Panc1 (cell line): ENCODE measurements at regions not wholly inside any gene's neighbourhood (a gene's known extent, or its start where the extent isn't known, plus 50 kb on each side); places are given as distances from the start of the nearest gene placed in this dataset.

Experiments used
- ATAC-seq: fragments of 200-7000 bp; cut with Tn5 transposase; 2 replicates; pipeline ENCODE4 v1.9.1; 2020; ENCODE audit warnings: mild to moderate bottlenecking, moderate library complexity
- BruUV-seq: library from RNA; stranded (reverse); fragments of 400-500 nt; replicated peaks from 2 replicates; lab custom pipeline; 2021; lab: Mats Ljungman, UMichigan
- CTCF ChIA-PET: fragments of 300-600 bp; sonication (Branson Sonifier 250); formaldehyde crosslinking; loops from one replicate; lab custom pipeline; 2022; ENCODE audit warnings: antibody characterized with exemption; lab: Charles Lee
- POLR2A ChIA-PET: fragments of 300-600 bp; sonication (Branson Sonifier 250); formaldehyde crosslinking; loops from one replicate; lab custom pipeline; 2022; ENCODE audit warnings: antibody characterized with exemption; lab: Charles Lee
- DNase-seq: peaks from one replicate; pipeline ENCODE4 v3.0.0-alpha.2; 2010; ENCODE audit warnings: low read depth, low spot score
- H3K27ac ChIP-seq: 2 replicates; pipeline ENCODE4 v1.5.1; 2011; ENCODE audit warnings: mild to moderate bottlenecking, low read length, inconsistent platforms
- H3K27me3 ChIP-seq: fragments of 200-500 bp; sonication (Bioruptor generic); 2 replicates; pipeline ENCODE4 v1.6.0; 2014; ENCODE audit warnings: low read length, inconsistent platforms; ENCODE audit not compliant: control insufficient read depth, insufficient read depth
- H3K36me3 ChIP-seq: fragments of 200-500 bp; sonication (Bioruptor generic); 2 replicates; pipeline ENCODE4 v1.5.1; 2014; ENCODE audit warnings: inconsistent platforms, mild to moderate bottlenecking, low read length, moderate library complexity; ENCODE audit not compliant: control insufficient read depth, insufficient read depth
- H3K4me1 ChIP-seq: 2 replicates; pipeline ENCODE4 v1.5.1; 2011; ENCODE audit warnings: inconsistent platforms, mild to moderate bottlenecking, low read length, moderate library complexity; ENCODE audit not compliant: control insufficient read depth, insufficient read depth
- H3K4me3 ChIP-seq, 2 experiments: 2 replicates each; pipeline ENCODE4 v1.5.1; 2011 to 2012; ENCODE audit warnings: low read depth in 2 of 2, low read length in 2 of 2, mild to moderate bottlenecking in 2 of 2, inconsistent platforms in 1 of 2, moderate library complexity in 1 of 2
- H3K9me3 ChIP-seq: fragments of 200-500 bp; sonication (Bioruptor generic); 2 replicates; pipeline ENCODE4 v1.5.1; 2014; ENCODE audit warnings: low read depth, mild to moderate bottlenecking, inconsistent platforms, low read length, moderate library complexity; ENCODE audit not compliant: control insufficient read depth, insufficient read depth
- POLR2AphosphoS5 ChIP-seq: IDR thresholded peaks from 2 replicates; pipeline ENCODE4 v1.6.1; 2012; ENCODE audit warnings: mild to moderate bottlenecking, low read depth, low read length, moderate library complexity
- SIN3A ChIP-seq: IDR thresholded peaks from 2 replicates; pipeline ENCODE4 v1.6.1; 2012; ENCODE audit warnings: low read depth, mild to moderate bottlenecking, low read length, moderate library complexity, borderline replicate concordance; ENCODE audit not compliant: insufficient read depth
- TCF7L2 ChIP-seq: IDR thresholded peaks from 2 replicates; pipeline ENCODE4 v1.6.1; 2011; ENCODE audit warnings: mild to moderate bottlenecking, low read depth, low read length, inconsistent platforms
- in situ Hi-C: cut with HindIII; loops from 2 replicates; pipeline ENCODE4 v1.10.0; 2016; ENCODE audit warnings: low sequenced_read_pairs, low pct_unique_long_range_greater_than_20kb
- intact Hi-C: fragments of 100-400 bp; cut with micrococcal nuclease; formaldehyde crosslinking; loops from one replicate; pipeline ENCODE4 v1.10.0; 2022; ENCODE audit not compliant: unreplicated experiment
- TF ChIP-seq, protein P1 (sequence below), 2 experiments: IDR thresholded peaks; 2 replicates each; pipeline ENCODE4 v1.6.1; 2011 to 2012; ENCODE audit warnings: low read depth in 2 of 2, control low read depth in 1 of 2, low read length in 1 of 2, mild to moderate bottlenecking in 1 of 2, moderate library complexity in 1 of 2; ENCODE audit not compliant: insufficient read depth in 1 of 2
- TF ChIP-seq, protein P2 (sequence below): fragments of 450-650 bp; IDR thresholded peaks from 2 replicates; pipeline ENCODE4 v1.5.1; 2017; ENCODE audit warnings: mild to moderate bottlenecking

DNA sequence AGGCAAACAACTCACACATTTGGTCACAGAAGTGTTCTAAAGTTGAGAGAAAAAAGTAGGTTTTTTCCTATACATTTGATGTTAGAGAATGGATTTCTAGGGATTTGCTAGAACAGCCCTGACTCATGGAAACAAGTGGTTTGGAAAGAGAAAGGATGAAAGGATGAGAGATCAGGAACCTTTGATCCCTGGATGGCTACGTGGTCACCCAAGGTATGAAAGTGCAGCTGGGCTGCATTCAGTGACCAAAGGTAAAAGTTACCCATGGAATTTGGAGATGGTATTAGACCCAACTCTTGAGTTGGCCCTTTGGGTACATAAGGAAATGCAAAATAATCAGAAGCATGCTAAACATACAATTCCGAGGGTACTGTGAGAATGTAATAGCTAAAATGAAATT, 61.3 kb upstream of the SPIN1 start:
- TF ChIP-seq SIN3A = no peak
- CTCF ChIA-PET = no interaction called here
- ATAC-seq (no peak), DNase-seq (no peak)
- Histone ChIP-seq H3K4me3 (no peak overlapping the region), H3K4me1 (no peaks in the 10 kb centered on the region), H3K27ac (no peak overlapping the region), H3K36me3 (no peaks in the 10 kb centered on the region), H3K27me3 (no peaks in the 10 kb centered on the region), H3K9me3 (no peaks in the 10 kb centered on the region)
- POLR2A ChIA-PET = no interaction called here
- in situ Hi-C loops = no loop called here
- intact Hi-C loops = no loop called here
- no TSS peak for BruUV-seq

DNA sequence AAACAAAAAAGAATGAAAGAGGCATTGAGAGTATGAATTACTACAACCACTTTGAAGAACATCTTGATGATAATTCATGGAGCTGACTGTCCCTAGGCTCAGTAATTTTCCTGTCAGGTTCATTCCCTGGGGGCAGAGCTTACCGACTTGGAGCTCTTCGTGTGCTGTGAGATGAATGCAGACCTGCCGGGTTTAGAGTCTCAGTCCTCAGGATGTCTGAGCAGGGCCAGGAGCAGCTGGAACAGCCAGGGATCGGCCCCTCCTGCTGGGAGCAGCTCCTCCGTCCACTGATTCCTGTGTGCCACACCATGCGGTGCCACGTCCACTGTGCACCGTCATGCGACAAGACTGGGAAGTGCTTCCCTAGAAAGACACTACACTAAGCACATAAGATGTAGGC, 62.2 kb upstream of the SPIN1 start:
- ATAC-seq (no peak), DNase-seq (no peak)
- ChIA-PET CTCF (no interaction called here), POLR2A (no interaction called here)
- Histone ChIP-seq H3K9me3 (no peaks in the 10 kb centered on the region), H3K27me3 (no peaks in the 10 kb centered on the region), H3K4me1 (no peaks in the 10 kb centered on the region), H3K4me3 (no peak overlapping the region), H3K27ac (no peak overlapping the region), H3K36me3 (no peaks in the 10 kb centered on the region)
- no peak for TF ChIP-seq POLR2AphosphoS5
- TF ChIP-seq SIN3A = no peak
- TF ChIP-seq, protein P1, sequence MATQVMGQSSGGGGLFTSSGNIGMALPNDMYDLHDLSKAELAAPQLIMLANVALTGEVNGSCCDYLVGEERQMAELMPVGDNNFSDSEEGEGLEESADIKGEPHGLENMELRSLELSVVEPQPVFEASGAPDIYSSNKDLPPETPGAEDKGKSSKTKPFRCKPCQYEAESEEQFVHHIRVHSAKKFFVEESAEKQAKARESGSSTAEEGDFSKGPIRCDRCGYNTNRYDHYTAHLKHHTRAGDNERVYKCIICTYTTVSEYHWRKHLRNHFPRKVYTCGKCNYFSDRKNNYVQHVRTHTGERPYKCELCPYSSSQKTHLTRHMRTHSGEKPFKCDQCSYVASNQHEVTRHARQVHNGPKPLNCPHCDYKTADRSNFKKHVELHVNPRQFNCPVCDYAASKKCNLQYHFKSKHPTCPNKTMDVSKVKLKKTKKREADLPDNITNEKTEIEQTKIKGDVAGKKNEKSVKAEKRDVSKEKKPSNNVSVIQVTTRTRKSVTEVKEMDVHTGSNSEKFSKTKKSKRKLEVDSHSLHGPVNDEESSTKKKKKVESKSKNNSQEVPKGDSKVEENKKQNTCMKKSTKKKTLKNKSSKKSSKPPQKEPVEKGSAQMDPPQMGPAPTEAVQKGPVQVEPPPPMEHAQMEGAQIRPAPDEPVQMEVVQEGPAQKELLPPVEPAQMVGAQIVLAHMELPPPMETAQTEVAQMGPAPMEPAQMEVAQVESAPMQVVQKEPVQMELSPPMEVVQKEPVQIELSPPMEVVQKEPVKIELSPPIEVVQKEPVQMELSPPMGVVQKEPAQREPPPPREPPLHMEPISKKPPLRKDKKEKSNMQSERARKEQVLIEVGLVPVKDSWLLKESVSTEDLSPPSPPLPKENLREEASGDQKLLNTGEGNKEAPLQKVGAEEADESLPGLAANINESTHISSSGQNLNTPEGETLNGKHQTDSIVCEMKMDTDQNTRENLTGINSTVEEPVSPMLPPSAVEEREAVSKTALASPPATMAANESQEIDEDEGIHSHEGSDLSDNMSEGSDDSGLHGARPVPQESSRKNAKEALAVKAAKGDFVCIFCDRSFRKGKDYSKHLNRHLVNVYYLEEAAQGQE (IDR thresholded peaks at IDR 0.05; ENCODE audit: insufficient read depth in 1 of 2, low read depth in 2 of 2, low read length in 1 of 2) = no peak
- no peak for TF ChIP-seq TCF7L2
- in situ Hi-C loops (no loop called here), intact Hi-C loops (no loop called here)
- no TSS peak for BruUV-seq

- ChIA-PET POLR2A (interaction anchor here (0.5 kb wide), 1 partner anchor 177 kb away, joined by 4 read pairs; no protein-coding TSS in a partner anchor), CTCF (no interaction called here)
- no TSS peak for BruUV-seq
- Histone ChIP-seq H3K4me3 (no peak overlapping the region), H3K9me3 (no peaks in the 10 kb centered on the region), H3K4me1 (no peaks in the 10 kb centered on the region), H3K36me3 (no peaks in the 10 kb centered on the region), H3K27ac (no peak overlapping the region), H3K27me3 (no peaks in the 10 kb centered on the region)
- TF ChIP-seq, protein P2, sequence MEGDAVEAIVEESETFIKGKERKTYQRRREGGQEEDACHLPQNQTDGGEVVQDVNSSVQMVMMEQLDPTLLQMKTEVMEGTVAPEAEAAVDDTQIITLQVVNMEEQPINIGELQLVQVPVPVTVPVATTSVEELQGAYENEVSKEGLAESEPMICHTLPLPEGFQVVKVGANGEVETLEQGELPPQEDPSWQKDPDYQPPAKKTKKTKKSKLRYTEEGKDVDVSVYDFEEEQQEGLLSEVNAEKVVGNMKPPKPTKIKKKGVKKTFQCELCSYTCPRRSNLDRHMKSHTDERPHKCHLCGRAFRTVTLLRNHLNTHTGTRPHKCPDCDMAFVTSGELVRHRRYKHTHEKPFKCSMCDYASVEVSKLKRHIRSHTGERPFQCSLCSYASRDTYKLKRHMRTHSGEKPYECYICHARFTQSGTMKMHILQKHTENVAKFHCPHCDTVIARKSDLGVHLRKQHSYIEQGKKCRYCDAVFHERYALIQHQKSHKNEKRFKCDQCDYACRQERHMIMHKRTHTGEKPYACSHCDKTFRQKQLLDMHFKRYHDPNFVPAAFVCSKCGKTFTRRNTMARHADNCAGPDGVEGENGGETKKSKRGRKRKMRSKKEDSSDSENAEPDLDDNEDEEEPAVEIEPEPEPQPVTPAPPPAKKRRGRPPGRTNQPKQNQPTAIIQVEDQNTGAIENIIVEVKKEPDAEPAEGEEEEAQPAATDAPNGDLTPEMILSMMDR = no peak
- no peak for TF ChIP-seq TCF7L2
- TF ChIP-seq, protein P1 (IDR thresholded peaks at IDR 0.05; ENCODE audit: insufficient read depth in 1 of 2, low read depth in 2 of 2, low read length in 1 of 2) = no peak
- TF ChIP-seq SIN3A = no peak
- TF ChIP-seq POLR2AphosphoS5 = no peak
- ATAC-seq (no peak), DNase-seq (no peak)
- in situ Hi-C loops (no loop called here), intact Hi-C loops (no loop called here)
These were observed 65.2 kb upstream of the SPIN1 start for GRCh38 chr9:88322906-88323566.
